ENCODE measurements at regions not wholly inside any gene's neighbourhood (a gene's known extent, or its start where the extent isn't known, plus 50 kb on each side); places are given as distances from the start of the nearest gene placed in this dataset.

DNA sequence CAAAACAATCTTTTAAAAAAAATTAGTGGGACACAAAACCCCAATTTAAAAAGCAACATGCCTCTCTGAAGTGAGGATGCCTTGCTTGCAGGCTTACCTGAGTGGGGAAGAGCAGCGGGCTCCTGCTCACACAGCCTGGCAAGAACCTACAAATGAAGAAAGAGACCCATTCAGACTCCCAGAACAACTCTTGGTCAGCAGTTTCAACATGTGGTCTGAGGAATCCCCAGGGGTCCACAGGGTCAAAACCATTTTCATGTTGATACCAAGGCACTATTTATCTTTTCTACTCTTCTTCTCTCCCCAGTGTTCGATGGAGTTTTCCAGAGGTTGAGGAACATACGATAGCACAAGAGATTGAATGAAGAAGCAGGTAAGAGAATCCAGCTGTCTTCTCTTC lies 55.9 kb downstream of the SIPA1L2 start:
- H3K9me3 ChIP-seq (replicated peaks; ENCODE audit: control insufficient read depth, insufficient read depth, low read length) = no peaks in the 10 kb centered on the region
- H4K20me1 ChIP-seq (replicated peaks; ENCODE audit: control insufficient read depth, extremely low read depth, insufficient read depth, low read length) = no peaks in the 10 kb centered on the region
- TF ChIP-seq EZH2 (IDR thresholded peaks at IDR 0.05; ENCODE audit: borderline replicate concordance, low read depth, low read length, severe bottlenecking) = no peak
- TF ChIP-seq MYC (IDR thresholded peaks at IDR 0.05; ENCODE audit: low read depth, low read length) = no peak
- no peak for TF ChIP-seq GATA2 (IDR thresholded peaks at IDR 0.05; ENCODE audit: insufficient read depth, insufficient read length, low read depth, low read length)
- peaks cover 1% of the 10 kb centered on the region for H3K79me2 ChIP-seq (ENCODE audit: control insufficient read depth, insufficient read depth, low read length)
- FAIRE-seq = no peak
- no peak overlapping the region for H3K4me2 ChIP-seq (ENCODE audit: insufficient read depth, low read length)
- intact Hi-C loops (cut with micrococcal nuclease) = no loop called here
- H3K4me3 ChIP-seq (replicated peaks in 1 of 3; ENCODE audit: insufficient read depth in 1 of 3, low read depth in 1 of 3, low read length in 3 of 3) = no peak overlapping the region
- H3K9ac ChIP-seq (replicated peaks; ENCODE audit: extremely low read depth, insufficient read depth, low read length) = no peak overlapping the region
- ChIA-PET POLR2A (no interaction called here), CTCF (no interaction called here)
- H3K36me3 ChIP-seq (ENCODE audit: control insufficient read depth in 2 of 2, extremely low read depth in 1 of 2, insufficient read depth in 2 of 2, low read length in 2 of 2) = no peaks in the 10 kb centered on the region
- no peak for DNase-seq (ENCODE audit: low read depth, low spot score)
- H3K4me1 ChIP-seq (ENCODE audit: control insufficient read depth, extremely low read depth, insufficient read depth, low read length) = peaks cover 14% of the 10 kb centered on the region
- no TSS peak for BruUV-seq (replicated peaks)
- dilution Hi-C loops (cut with MboI; ENCODE audit: extremely low pct_ligation_motif_present, low sequenced_read_pairs) = no loop called here
- no peak overlapping the region for H3K27ac ChIP-seq (ENCODE audit: insufficient read depth, low read depth, low read length)
- H2AFZ ChIP-seq (ENCODE audit: low read depth, low read length) = no peak overlapping the region
- H3K9me1 ChIP-seq (replicated peaks; ENCODE audit: control insufficient read depth, extremely low read depth, insufficient read depth, low read length) = no peaks in the 10 kb centered on the region
- H3K27me3 ChIP-seq (ENCODE audit: control insufficient read depth in 2 of 2, insufficient read depth in 2 of 2, low read length in 2 of 2) = no peaks in the 10 kb centered on the region

DNA sequence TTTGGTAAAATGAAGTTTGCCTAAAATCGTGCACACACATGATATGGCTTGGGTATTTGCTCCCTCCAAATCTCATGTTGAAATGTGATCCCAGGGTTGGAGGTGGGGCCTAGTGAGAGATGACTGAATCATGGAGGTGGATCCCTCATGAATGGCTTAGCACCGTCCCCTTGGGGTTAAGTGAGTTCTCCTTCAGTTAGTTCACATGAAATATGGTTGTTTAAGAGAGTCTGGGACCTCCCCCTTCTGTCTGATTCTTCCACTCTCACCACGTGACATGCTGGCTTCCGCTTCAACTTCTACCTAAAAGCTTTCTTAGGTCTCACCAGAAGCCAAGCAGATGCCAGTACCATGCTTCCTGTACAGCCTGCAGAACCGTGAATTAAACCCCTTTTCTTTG lies 58.4 kb downstream of the SIPA1L2 start:
- Histone ChIP-seq H2AFZ (ENCODE audit: low read depth, low read length) (no peak overlapping the region), H3K4me1 (ENCODE audit: control insufficient read depth, extremely low read depth, insufficient read depth, low read length) (no peaks in the 10 kb centered on the region), H3K79me2 (ENCODE audit: control insufficient read depth, insufficient read depth, low read length) (peaks cover 1% of the 10 kb centered on the region), H3K9ac (replicated peaks; ENCODE audit: extremely low read depth, insufficient read depth, low read length) (no peak overlapping the region), H3K9me1 (replicated peaks; ENCODE audit: control insufficient read depth, extremely low read depth, insufficient read depth, low read length) (no peaks in the 10 kb centered on the region), H3K27me3 (ENCODE audit: control insufficient read depth in 2 of 2, insufficient read depth in 2 of 2, low read length in 2 of 2) (no peaks in the 10 kb centered on the region), H4K20me1 (replicated peaks; ENCODE audit: control insufficient read depth, extremely low read depth, insufficient read depth, low read length) (no peaks in the 10 kb centered on the region), H3K27ac (ENCODE audit: insufficient read depth, low read depth, low read length) (no peak overlapping the region), H3K36me3 (ENCODE audit: control insufficient read depth in 2 of 2, extremely low read depth in 1 of 2, insufficient read depth in 2 of 2, low read length in 2 of 2) (no peaks in the 10 kb centered on the region), H3K9me3 (replicated peaks; ENCODE audit: control insufficient read depth, insufficient read depth, low read length) (no peaks in the 10 kb centered on the region), H3K4me2 (ENCODE audit: insufficient read depth, low read length) (no peak overlapping the region), H3K4me3 (replicated peaks in 1 of 3; ENCODE audit: insufficient read depth in 1 of 3, low read depth in 1 of 3, low read length in 3 of 3) (no peak overlapping the region)
- no peak for TF ChIP-seq POLR2AphosphoS5 (IDR thresholded peaks at IDR 0.05; ENCODE audit: insufficient read depth, low read depth, low read length)
- TF ChIP-seq CTCF (IDR thresholded peaks at IDR 0.05; ENCODE audit: extremely low read depth in 1 of 2, insufficient read depth in 1 of 2, low read depth in 1 of 2, low read length in 2 of 2) = no peak
- TF ChIP-seq POLR2A (IDR thresholded peaks at IDR 0.05; ENCODE audit: low read depth, low read length) = no peak
- no peak for TF ChIP-seq MYC (IDR thresholded peaks at IDR 0.05; ENCODE audit: low read depth, low read length)
- no peak for TF ChIP-seq GATA2 (IDR thresholded peaks at IDR 0.05; ENCODE audit: insufficient read depth, insufficient read length, low read depth, low read length)
- TF ChIP-seq JUN (IDR thresholded peaks at IDR 0.05; ENCODE audit: borderline replicate concordance, insufficient read depth, insufficient read length, low read depth) = no peak
- intact Hi-C loops (cut with micrococcal nuclease) = no loop called here
- ChIA-PET CTCF (no interaction called here), POLR2A (no interaction called here)
- dilution Hi-C loops (cut with MboI; ENCODE audit: extremely low pct_ligation_motif_present, low sequenced_read_pairs) = no loop called here
- BruUV-seq (replicated peaks) = no TSS peak
- no peak for DNase-seq (ENCODE audit: low read depth, low spot score)
- FAIRE-seq = no peak

All from endothelial cell of umbilical vein (primary cell).